Osteoblast (primary cell): ENCODE measurements at regions not wholly inside any gene's neighbourhood (a gene's known extent, or its start where the extent isn't known, plus 50 kb on each side); places are given as distances from the start of the nearest gene placed in this dataset.

Experiments used
- DNase-seq: peaks from one replicate; pipeline ENCODE4 v3.0.0; 2011; ENCODE audit warnings: low spot score, mixed read lengths; ENCODE audit not compliant: insufficient read length; ENCODE audit errors: missing footprints
- H2AFZ ChIP-seq: 2 replicates; pipeline ENCODE4 v1.6.0; 2011; ENCODE audit warnings: mild to moderate bottlenecking, low read length
- H3K27ac ChIP-seq: 2 replicates; pipeline ENCODE4 v1.5.1; 2011; ENCODE audit warnings: mild to moderate bottlenecking, low read depth, low read length, moderate library complexity
- H3K27me3 ChIP-seq: 2 replicates; pipeline ENCODE4 v1.6.0; 2012; ENCODE audit warnings: mild to moderate bottlenecking, control low read depth, inconsistent platforms, low read length, moderate library complexity; ENCODE audit not compliant: insufficient read depth
- H3K36me3 ChIP-seq: 2 replicates; pipeline ENCODE4 v1.5.1; 2011; ENCODE audit warnings: mild to moderate bottlenecking, low read length, control low read depth, moderate library complexity; ENCODE audit not compliant: insufficient read depth
- H3K4me1 ChIP-seq: 2 replicates; pipeline ENCODE4 v1.5.1; 2011; ENCODE audit warnings: mild to moderate bottlenecking, low read length, control low read depth, moderate library complexity; ENCODE audit not compliant: insufficient read depth
- H3K4me2 ChIP-seq: 2 replicates; pipeline ENCODE4 v1.6.0; 2011; ENCODE audit warnings: mild to moderate bottlenecking, low read length; ENCODE audit not compliant: insufficient read depth
- H3K4me3 ChIP-seq: fragments of 200-600 bp; sonication (generic); 3 replicates; pipeline ENCODE4 v1.5.1; 2012; ENCODE audit warnings: mild to moderate bottlenecking, low read length, inconsistent platforms; ENCODE audit not compliant: insufficient read depth
- H3K79me2 ChIP-seq: 2 replicates; pipeline ENCODE4 v1.6.0; 2012; ENCODE audit warnings: mild to moderate bottlenecking, low read length, control low read depth, inconsistent platforms; ENCODE audit not compliant: insufficient read depth
- H3K9me3 ChIP-seq: 2 replicates; pipeline ENCODE4 v1.5.1; 2011; ENCODE audit warnings: low read depth, low read length, control low read depth
- H4K20me1 ChIP-seq: 2 replicates; pipeline ENCODE4 v1.6.0; 2012; ENCODE audit warnings: mild to moderate bottlenecking, low read length, control low read depth; ENCODE audit not compliant: insufficient read depth
- TF ChIP-seq, protein P1 (sequence below): IDR thresholded peaks from 2 replicates; pipeline ENCODE4 v1.5.1; 2011; ENCODE audit warnings: mild to moderate bottlenecking, low read depth, low read length, moderate library complexity; ENCODE audit errors: extremely low read depth

DNA sequence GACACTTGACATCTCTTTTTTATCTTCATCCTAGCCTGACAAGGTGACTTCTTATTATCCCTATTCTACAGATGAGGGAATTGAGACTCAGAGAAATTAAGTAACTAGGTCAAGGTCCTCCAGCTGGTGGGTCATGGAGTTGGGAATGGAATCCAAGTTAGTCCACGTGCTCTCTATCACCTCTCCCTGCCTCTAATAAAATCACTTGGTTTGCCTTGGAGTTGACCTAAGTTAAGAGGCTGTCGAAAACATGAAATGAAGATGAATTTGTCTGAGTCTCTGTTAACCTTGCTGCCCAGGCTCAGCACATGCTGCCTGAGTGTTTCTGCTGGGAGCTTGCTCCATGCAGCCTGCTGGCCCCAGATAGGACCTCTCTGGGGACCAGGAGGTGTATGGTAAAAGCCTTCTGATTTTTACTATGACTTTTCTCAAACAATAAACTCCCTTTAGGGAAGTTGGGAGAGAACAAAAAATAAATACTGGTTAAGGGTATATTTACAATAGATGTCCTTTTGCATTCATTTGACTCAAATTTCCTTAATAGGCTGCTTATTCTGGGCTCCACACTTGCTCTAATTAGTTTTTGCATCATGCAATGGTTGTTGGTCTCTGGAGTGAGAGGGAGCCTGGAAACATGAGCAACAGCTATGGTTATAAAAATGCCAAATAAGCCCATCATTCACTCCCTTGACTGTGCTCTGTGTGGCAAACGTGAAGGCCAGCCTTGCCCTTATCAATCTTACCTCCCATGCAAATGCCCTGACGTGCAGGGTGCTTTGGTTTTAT is 61.6 kb upstream of the DHX15 start:
- peaks cover 2% of the 10 kb centered on the region for H3K27me3 ChIP-seq
- H3K9me3 ChIP-seq, result no peaks in the 10 kb centered on the region
- DNase-seq, result no peak
- no peak overlapping the region for H3K4me3 ChIP-seq
- H2AFZ ChIP-seq, result no peak overlapping the region
- H3K4me2 ChIP-seq, result no peak overlapping the region
- no peak overlapping the region for H3K27ac ChIP-seq
- no peaks in the 10 kb centered on the region for H3K36me3 ChIP-seq
- TF ChIP-seq, protein P1, sequence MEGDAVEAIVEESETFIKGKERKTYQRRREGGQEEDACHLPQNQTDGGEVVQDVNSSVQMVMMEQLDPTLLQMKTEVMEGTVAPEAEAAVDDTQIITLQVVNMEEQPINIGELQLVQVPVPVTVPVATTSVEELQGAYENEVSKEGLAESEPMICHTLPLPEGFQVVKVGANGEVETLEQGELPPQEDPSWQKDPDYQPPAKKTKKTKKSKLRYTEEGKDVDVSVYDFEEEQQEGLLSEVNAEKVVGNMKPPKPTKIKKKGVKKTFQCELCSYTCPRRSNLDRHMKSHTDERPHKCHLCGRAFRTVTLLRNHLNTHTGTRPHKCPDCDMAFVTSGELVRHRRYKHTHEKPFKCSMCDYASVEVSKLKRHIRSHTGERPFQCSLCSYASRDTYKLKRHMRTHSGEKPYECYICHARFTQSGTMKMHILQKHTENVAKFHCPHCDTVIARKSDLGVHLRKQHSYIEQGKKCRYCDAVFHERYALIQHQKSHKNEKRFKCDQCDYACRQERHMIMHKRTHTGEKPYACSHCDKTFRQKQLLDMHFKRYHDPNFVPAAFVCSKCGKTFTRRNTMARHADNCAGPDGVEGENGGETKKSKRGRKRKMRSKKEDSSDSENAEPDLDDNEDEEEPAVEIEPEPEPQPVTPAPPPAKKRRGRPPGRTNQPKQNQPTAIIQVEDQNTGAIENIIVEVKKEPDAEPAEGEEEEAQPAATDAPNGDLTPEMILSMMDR, result no peak
- no peaks in the 10 kb centered on the region for H3K79me2 ChIP-seq
- peaks cover 6% of the 10 kb centered on the region for H3K4me1 ChIP-seq
- H4K20me1 ChIP-seq, result no peaks in the 10 kb centered on the region

DNA sequence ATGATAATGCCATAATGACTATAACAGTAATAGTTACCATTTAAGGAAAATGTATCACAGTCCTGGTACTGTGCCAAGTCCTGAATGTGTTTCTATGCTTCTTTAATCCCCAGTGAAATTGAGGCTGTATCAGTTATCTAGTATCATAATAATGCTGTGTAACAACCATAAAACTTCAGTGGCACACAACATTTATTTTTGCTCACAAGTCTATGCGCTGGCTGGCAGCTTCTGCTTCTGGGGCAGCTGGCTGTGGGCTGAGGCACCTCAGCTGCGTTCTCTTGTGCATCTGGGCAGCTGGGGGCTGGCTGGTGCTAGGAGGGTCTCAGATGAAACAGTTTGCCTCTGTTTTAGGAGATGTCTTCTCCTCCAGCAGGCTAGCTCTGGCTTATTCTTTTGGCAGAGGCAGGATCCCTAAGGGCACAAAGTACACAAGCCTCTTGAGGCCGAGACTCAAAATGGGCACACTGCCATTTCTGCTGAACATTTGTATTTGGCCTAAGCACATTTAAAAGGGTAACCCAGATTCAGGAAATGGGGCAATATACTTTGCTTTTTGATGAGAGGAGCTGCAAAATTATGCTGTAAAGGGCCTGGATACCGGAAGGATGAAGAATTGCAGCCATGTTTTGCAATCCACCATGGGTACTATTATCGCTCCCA is 62.6 kb upstream of the DHX15 start:
- Histone ChIP-seq H3K27ac (no peak overlapping the region), H3K9me3 (no peaks in the 10 kb centered on the region), H3K36me3 (no peaks in the 10 kb centered on the region), H3K4me1 (peaks cover 6% of the 10 kb centered on the region), H3K27me3 (peaks cover 2% of the 10 kb centered on the region), H3K4me3 (no peak overlapping the region), H4K20me1 (no peaks in the 10 kb centered on the region), H2AFZ (no peak overlapping the region), H3K79me2 (no peaks in the 10 kb centered on the region), H3K4me2 (no peak overlapping the region)
- no peak for DNase-seq
- TF ChIP-seq, protein P1, result no peak

DNA sequence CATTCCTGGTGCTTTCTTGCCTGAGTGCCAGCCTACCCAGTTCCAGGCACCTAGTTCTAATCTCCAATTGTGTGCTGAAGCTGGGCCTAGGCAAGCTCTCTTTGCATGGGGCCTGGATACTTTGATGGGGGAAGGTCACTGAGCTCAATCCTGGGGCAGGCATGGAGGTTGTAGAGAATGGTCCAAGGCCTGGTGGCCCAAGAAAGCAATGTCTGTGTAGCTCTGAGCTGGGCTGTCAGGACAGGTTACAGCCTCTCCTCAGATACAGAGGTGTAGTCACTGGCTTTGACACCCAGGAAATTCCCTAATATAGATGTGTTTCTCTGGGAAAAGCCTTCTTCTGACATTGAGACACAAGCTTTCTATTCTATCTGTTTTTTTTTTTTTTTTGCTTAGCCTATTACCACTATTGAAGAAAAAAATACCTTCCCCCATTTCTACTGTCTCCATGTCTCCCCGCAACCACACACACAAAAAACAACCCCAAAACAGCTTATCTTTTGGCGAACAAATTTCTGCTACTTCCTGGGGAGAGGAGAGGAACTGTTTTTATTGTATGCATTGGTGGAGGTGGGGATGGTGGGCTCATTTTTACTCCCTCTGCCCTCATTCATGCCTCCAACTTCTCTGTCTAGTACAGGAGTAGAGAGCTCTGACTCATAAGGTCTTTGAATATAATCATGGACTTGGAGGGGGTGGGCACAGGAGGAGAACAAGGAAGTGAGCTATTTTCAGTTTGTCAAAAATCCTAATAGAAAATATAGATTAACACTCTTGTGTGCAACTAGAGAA is 66.7 kb upstream of the DHX15 start:
- Histone ChIP-seq H3K36me3 (no peaks in the 10 kb centered on the region), H3K9me3 (no peaks in the 10 kb centered on the region), H3K79me2 (no peaks in the 10 kb centered on the region), H4K20me1 (no peaks in the 10 kb centered on the region), H3K27me3 (peaks cover 2% of the 10 kb centered on the region), H3K4me3 (no peak overlapping the region), H2AFZ (no peak overlapping the region), H3K27ac (no peak overlapping the region), H3K4me1 (no peaks in the 10 kb centered on the region), H3K4me2 (no peak overlapping the region)
- peak; percentile 74 for DNase-seq
- TF ChIP-seq, protein P1, result no peak

DNA sequence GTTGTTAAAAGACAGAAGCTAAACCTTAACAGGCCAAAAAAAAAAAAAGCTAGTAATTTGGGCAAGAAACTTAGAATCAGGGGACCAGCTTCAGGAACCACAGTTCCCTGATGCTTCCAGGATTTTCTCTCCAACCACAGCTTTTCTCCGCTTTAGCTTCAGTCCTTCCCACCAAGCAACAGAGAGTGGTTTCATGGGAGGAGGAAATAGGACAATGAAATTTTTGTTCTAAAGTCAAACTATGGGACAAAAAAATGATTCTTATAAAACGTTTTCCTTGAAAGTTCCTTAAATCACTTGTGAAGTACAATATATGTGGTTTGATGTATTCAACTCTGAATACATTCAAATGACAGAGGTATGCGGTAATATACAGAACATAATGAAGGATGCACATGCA is 71.0 kb upstream of the DHX15 start:
- Histone ChIP-seq H3K4me1 (no peaks in the 10 kb centered on the region), H3K4me3 (no peak overlapping the region), H3K79me2 (no peaks in the 10 kb centered on the region), H2AFZ (no peak overlapping the region), H3K9me3 (no peaks in the 10 kb centered on the region), H4K20me1 (no peaks in the 10 kb centered on the region), H3K27me3 (no peaks in the 10 kb centered on the region), H3K27ac (no peak overlapping the region), H3K36me3 (no peaks in the 10 kb centered on the region), H3K4me2 (no peak overlapping the region)
- TF ChIP-seq, protein P1, result no peak
- DNase-seq, result no peak
